ENCODE measurements at regions not wholly inside any gene's neighbourhood (a gene's known extent, or its start where the extent isn't known, plus 50 kb on each side); places are given as distances from the start of the nearest gene placed in this dataset.

DNA sequence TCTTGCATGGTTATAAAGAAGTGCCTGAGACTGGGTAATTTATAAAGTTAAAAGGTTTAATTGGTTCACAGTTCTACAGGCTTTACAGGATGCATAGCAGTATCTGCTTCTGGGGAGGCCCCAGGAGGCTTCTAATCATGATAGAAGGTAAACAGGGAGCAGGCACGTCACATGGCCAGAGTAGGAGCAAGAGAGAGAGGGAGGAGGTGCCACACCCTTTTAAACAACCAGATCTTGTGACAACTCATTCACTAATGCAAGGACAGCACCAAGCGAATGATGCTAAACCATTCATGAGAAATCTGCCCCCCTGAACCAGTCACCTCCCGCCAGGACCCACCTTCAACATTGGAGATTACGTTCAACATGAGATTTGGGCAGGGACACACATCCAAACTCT lies 141.1 kb downstream of the EN1 start (continued):
- TF ChIP-seq RCOR1 (IDR thresholded peaks at IDR 0.05; ENCODE audit: borderline replicate concordance in 1 of 2, low read depth in 2 of 2, low read length in 2 of 2) (peak in 1 of 2 experiments; percentile 41; a peak in 1 of 4 replicates), RNF2 (IDR thresholded peaks at IDR 0.05) (no peak), HDAC1 (IDR thresholded peaks at IDR 0.05) (no peak), SRSF3 (IDR thresholded peaks at IDR 0.05; ENCODE audit: insufficient read depth, low read length) (no peak), ZNF57 (CRISPR knock-in tag; IDR thresholded peaks at IDR 0.05) (no peak), PURB (CRISPR knock-in tag; IDR thresholded peaks at IDR 0.05; ENCODE audit: low read depth) (no peak), USF1 (CRISPR knock-in tag; IDR thresholded peaks at IDR 0.05) (peak; percentile 44; the same call in 1 of the 2 replicates), FOXK2 (conservative IDR thresholded peaks at IDR 0.05 in 1 of 2, IDR thresholded peaks at IDR 0.05 in 1 of 2; ENCODE audit: low read depth in 2 of 2) (peak; percentile 80 to 88), POLR3G (IDR thresholded peaks at IDR 0.05; ENCODE audit: extremely low read depth, insufficient read length, insufficient replicate concordance) (no peak), FOXJ3 (CRISPR knock-in tag; IDR thresholded peaks at IDR 0.05) (no peak), ZNF511 (CRISPR knock-in tag; IDR thresholded peaks at IDR 0.05) (no peak), KLF6 (CRISPR knock-in tag; IDR thresholded peaks at IDR 0.05; ENCODE audit: borderline replicate concordance) (peak; percentile 32; the same call in 1 of the 2 replicates), CTBP1 (IDR thresholded peaks at IDR 0.05; ENCODE audit: borderline replicate concordance) (peak; percentile 80), NONO (IDR thresholded peaks at IDR 0.05; ENCODE audit: low read depth in 2 of 2, low read length in 1 of 2) (no peak), CHD4 (IDR thresholded peaks at IDR 0.05; ENCODE audit: insufficient read depth, insufficient replicate concordance, low read depth, low read length, poor library complexity, severe bottlenecking) (no peak)
- TF ChIP-seq, protein P1, sequence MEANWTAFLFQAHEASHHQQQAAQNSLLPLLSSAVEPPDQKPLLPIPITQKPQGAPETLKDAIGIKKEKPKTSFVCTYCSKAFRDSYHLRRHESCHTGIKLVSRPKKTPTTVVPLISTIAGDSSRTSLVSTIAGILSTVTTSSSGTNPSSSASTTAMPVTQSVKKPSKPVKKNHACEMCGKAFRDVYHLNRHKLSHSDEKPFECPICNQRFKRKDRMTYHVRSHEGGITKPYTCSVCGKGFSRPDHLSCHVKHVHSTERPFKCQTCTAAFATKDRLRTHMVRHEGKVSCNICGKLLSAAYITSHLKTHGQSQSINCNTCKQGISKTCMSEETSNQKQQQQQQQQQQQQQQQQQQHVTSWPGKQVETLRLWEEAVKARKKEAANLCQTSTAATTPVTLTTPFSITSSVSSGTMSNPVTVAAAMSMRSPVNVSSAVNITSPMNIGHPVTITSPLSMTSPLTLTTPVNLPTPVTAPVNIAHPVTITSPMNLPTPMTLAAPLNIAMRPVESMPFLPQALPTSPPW (CRISPR knock-in tag; IDR thresholded peaks at IDR 0.05) = no peak
- TF ChIP-seq, protein P2, sequence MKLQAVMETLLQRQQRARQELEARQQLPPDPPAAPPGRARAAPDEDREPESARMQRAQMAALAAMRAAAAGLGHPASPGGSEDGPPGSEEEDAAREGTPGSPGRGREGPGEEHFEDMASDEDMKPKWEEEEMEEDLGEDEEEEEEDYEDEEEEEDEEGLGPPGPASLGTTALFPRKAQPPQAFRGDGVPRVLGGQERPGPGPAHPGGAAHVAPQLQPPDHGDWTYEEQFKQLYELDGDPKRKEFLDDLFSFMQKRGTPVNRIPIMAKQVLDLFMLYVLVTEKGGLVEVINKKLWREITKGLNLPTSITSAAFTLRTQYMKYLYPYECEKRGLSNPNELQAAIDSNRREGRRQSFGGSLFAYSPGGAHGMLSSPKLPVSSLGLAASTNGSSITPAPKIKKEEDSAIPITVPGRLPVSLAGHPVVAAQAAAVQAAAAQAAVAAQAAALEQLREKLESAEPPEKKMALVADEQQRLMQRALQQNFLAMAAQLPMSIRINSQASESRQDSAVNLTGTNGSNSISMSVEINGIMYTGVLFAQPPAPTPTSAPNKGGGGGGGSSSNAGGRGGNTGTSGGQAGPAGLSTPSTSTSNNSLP (IDR thresholded peaks at IDR 0.05; ENCODE audit: borderline replicate concordance, low read depth, low read length) = no peak
- TF ChIP-seq, protein P3, sequence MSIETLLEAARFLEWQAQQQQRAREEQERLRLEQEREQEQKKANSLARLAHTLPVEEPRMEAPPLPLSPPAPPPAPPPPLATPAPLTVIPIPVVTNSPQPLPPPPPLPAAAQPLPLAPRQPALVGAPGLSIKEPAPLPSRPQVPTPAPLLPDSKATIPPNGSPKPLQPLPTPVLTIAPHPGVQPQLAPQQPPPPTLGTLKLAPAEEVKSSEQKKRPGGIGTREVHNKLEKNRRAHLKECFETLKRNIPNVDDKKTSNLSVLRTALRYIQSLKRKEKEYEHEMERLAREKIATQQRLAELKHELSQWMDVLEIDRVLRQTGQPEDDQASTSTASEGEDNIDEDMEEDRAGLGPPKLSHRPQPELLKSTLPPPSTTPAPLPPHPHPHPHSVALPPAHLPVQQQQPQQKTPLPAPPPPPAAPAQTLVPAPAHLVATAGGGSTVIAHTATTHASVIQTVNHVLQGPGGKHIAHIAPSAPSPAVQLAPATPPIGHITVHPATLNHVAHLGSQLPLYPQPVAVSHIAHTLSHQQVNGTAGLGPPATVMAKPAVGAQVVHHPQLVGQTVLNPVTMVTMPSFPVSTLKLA (conservative IDR thresholded peaks at IDR 0.05) = peak in 1 of 2 experiments; percentile 42; a peak in 1 of 4 replicates

All from K562 (cell line).